Bronchial epithelial cell (primary cell): ENCODE measurements at regions not wholly inside any gene's neighbourhood (a gene's known extent, or its start where the extent isn't known, plus 50 kb on each side); places are given as distances from the start of the nearest gene placed in this dataset.

ENCODE experiments used
- DNase-seq: peaks from one replicate; pipeline ENCODE4 v3.0.0-alpha.2; 2010; ENCODE audit warnings: low read depth
- FAIRE-seq: peaks from 2 replicates; lab custom pipeline; 2011; peaks lifted over from hg19 to GRCh38; lab: Jason Lieb, UNC
- H3K27me3 ChIP-seq: 2 replicates; pipeline ENCODE4 v1.5.1; 2011; ENCODE audit warnings: low read length; ENCODE audit not compliant: control insufficient read depth, insufficient read depth
- H3K36me3 ChIP-seq: 2 replicates; pipeline ENCODE4 v1.5.1; 2011; ENCODE audit warnings: low read length; ENCODE audit not compliant: control insufficient read depth, insufficient read depth
- H3K4me3 ChIP-seq: 2 replicates; pipeline ENCODE4 v1.5.1; 2011; ENCODE audit warnings: mild to moderate bottlenecking, low read depth, low read length, control low read depth
- TF ChIP-seq, protein P1 (sequence below): IDR thresholded peaks from 2 replicates; pipeline ENCODE4 v1.5.1; 2011; ENCODE audit warnings: mild to moderate bottlenecking, moderate library complexity, low read length, control low read depth, inconsistent platforms; ENCODE audit not compliant: insufficient read depth, severe bottlenecking

DNA sequence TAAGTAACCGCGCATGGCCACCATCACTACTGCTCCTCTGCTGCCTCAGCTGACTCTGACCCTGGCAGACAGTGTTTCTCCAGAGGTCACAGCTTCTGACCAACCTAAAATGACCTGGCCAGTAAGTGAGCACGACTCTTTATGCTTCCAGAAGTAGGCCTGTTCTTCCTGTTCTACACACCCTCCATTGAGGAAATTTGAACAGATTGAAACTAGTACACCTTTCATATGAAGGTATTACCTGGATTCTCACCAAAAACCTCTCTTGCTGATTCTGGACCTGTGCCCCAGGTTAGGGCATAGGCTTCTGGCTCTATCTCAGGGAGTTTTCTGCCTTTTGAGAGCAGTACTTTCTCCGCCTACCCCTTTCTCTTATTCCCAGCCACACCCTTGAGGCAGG is 178.4 kb upstream of the FRMD6 start:
- H3K27me3 ChIP-seq, result no peaks in the 10 kb centered on the region
- H3K36me3 ChIP-seq, result no peaks in the 10 kb centered on the region
- no peak for DNase-seq
- H3K4me3 ChIP-seq, result no peak overlapping the region
- FAIRE-seq, result no peak
- TF ChIP-seq, protein P1, sequence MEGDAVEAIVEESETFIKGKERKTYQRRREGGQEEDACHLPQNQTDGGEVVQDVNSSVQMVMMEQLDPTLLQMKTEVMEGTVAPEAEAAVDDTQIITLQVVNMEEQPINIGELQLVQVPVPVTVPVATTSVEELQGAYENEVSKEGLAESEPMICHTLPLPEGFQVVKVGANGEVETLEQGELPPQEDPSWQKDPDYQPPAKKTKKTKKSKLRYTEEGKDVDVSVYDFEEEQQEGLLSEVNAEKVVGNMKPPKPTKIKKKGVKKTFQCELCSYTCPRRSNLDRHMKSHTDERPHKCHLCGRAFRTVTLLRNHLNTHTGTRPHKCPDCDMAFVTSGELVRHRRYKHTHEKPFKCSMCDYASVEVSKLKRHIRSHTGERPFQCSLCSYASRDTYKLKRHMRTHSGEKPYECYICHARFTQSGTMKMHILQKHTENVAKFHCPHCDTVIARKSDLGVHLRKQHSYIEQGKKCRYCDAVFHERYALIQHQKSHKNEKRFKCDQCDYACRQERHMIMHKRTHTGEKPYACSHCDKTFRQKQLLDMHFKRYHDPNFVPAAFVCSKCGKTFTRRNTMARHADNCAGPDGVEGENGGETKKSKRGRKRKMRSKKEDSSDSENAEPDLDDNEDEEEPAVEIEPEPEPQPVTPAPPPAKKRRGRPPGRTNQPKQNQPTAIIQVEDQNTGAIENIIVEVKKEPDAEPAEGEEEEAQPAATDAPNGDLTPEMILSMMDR, result no peak

- FAIRE-seq (no peak), DNase-seq (peak; percentile 80)
- no peak overlapping the region for H3K4me3 ChIP-seq
- TF ChIP-seq, protein P1, result no peak
- no peaks in the 10 kb centered on the region for H3K36me3 ChIP-seq
- H3K27me3 ChIP-seq, result no peaks in the 10 kb centered on the region
Observed at GRCh38 chr14:51473808-51474565, 177.7 kb upstream of the FRMD6 start.

GRCh38 chr14:51474854-51475253 is 176.9 kb upstream of the FRMD6 start:
- DNase-seq, result peak; percentile 85
- TF ChIP-seq, protein P1, result no peak
- H3K36me3 ChIP-seq, result no peaks in the 10 kb centered on the region
- H3K4me3 ChIP-seq, result no peak overlapping the region
- H3K27me3 ChIP-seq, result no peaks in the 10 kb centered on the region
- FAIRE-seq, result no peak

DNA sequence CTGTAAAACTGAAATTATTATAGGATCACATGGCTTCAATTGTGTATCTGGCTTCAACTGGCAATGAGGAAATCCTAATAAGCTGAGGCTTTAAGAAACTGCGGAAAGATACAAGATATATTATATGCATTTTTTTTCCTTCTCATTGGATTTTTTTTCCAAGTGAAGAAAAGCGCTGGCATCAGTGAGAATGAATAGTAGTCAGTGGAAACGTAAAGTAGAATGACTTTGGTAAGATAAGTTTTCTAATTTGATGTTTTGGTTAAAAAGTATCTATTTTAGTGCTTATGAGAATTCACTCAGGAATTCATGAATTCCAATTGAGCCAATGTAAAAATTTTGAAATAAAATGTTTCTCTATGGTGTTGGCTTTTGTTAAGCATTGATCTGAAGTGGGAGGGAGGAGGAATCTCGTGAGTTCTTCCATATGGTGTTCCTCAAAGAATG is 173.5 kb upstream of the FRMD6 start:
- TF ChIP-seq, protein P1, result no peak
- H3K4me3 ChIP-seq, result no peak overlapping the region
- DNase-seq (no peak), FAIRE-seq (no peak)
- no peaks in the 10 kb centered on the region for H3K36me3 ChIP-seq
- no peaks in the 10 kb centered on the region for H3K27me3 ChIP-seq

GRCh38 chr14:51479584-51480325 is 172.0 kb upstream of the FRMD6 start:
- TF ChIP-seq, protein P1, result no peak
- FAIRE-seq (peak; percentile 40), DNase-seq (peak; percentile 74)
- no peaks in the 10 kb centered on the region for H3K36me3 ChIP-seq
- no peaks in the 10 kb centered on the region for H3K27me3 ChIP-seq
- no peak overlapping the region for H3K4me3 ChIP-seq
